Keratinocyte (primary cell): ENCODE measurements at regions not wholly inside any gene's neighbourhood (a gene's known extent, or its start where the extent isn't known, plus 50 kb on each side); places are given as distances from the start of the nearest gene placed in this dataset.

Experiments
- DNase-seq: peaks from one replicate; pipeline ENCODE4 v3.0.0-alpha.2; 2011; ENCODE audit warnings: low read depth, missing footprints, low spot score
- FAIRE-seq: peaks from 2 replicates; lab custom pipeline; 2011; peaks lifted over from hg19 to GRCh38; lab: Jason Lieb, UNC
- H2AFZ ChIP-seq: 2 replicates; pipeline ENCODE4 v1.6.0; 2012; ENCODE audit warnings: low read length, control low read depth, inconsistent platforms; ENCODE audit not compliant: control insufficient read depth
- H3K27ac ChIP-seq: 2 replicates; pipeline ENCODE4 v1.5.1; 2011; ENCODE audit warnings: low read length; ENCODE audit not compliant: control insufficient read depth, insufficient read depth
- H3K27me3 ChIP-seq: 3 replicates; pipeline ENCODE4 v1.6.0; 2011; ENCODE audit warnings: low read length; ENCODE audit not compliant: control insufficient read depth, insufficient read depth; ENCODE audit errors: extremely low read depth
- H3K36me3 ChIP-seq, 2 experiments: 2 replicates in 1 of 2; 3 replicates in 1 of 2; pipeline ENCODE4 v1.5.1; 2011; ENCODE audit warnings: low read length in 2 of 2, mild to moderate bottlenecking in 1 of 2; ENCODE audit not compliant: control insufficient read depth in 2 of 2, insufficient read depth in 2 of 2; ENCODE audit errors: extremely low read depth in 1 of 2
- H3K4me1 ChIP-seq: 3 replicates; pipeline ENCODE4 v1.5.1; 2011; ENCODE audit warnings: low read length; ENCODE audit not compliant: control insufficient read depth, insufficient read depth; ENCODE audit errors: extremely low read depth
- H3K4me2 ChIP-seq: 3 replicates; pipeline ENCODE4 v1.6.0; 2011; ENCODE audit warnings: low read depth, low read length; ENCODE audit not compliant: control insufficient read depth, insufficient read depth; ENCODE audit errors: extremely low read depth
- H3K4me3 ChIP-seq, 3 experiments: fragments of 200-600 bp in 1 of 3; sonication (generic) in 1 of 3; 2 replicates in 2 of 3; 3 replicates in 1 of 3; pipeline ENCODE4 v1.5.1; 2011 to 2016; ENCODE audit warnings: low read length in 3 of 3, mild to moderate bottlenecking in 3 of 3, control low read depth in 2 of 3, inconsistent platforms in 1 of 3, low read depth in 1 of 3, mixed read lengths in 1 of 3, mixed run types in 1 of 3, moderate library complexity in 1 of 3; ENCODE audit not compliant: control insufficient read depth in 2 of 3, insufficient read depth in 2 of 3; ENCODE audit errors: extremely low read depth in 1 of 3
- H3K79me2 ChIP-seq: 2 replicates; pipeline ENCODE4 v1.6.0; 2012; ENCODE audit warnings: low read length; ENCODE audit not compliant: control insufficient read depth, insufficient read depth
- H3K9ac ChIP-seq: 3 replicates; pipeline ENCODE4 v1.6.0; 2011; ENCODE audit warnings: low read length; ENCODE audit not compliant: control insufficient read depth, insufficient read depth; ENCODE audit errors: extremely low read depth
- H3K9me1 ChIP-seq: 3 replicates; pipeline ENCODE4 v1.6.0; 2011; ENCODE audit warnings: low read length; ENCODE audit not compliant: control insufficient read depth, insufficient read depth; ENCODE audit errors: extremely low read depth
- H3K9me3 ChIP-seq: 2 replicates; pipeline ENCODE4 v1.5.1; 2012; ENCODE audit warnings: low read depth, low read length; ENCODE audit not compliant: control insufficient read depth
- H4K20me1 ChIP-seq: 3 replicates; pipeline ENCODE4 v1.6.0; 2011; ENCODE audit warnings: low read length; ENCODE audit not compliant: control insufficient read depth, insufficient read depth; ENCODE audit errors: extremely low read depth
- EZH2 ChIP-seq: IDR thresholded peaks from one replicate; pipeline ENCODE4 v1.6.1; 2012; ENCODE audit warnings: inconsistent platforms, mild to moderate bottlenecking, low read length, moderate library complexity
- dilution Hi-C: fragments of 300-500 bp; cut with MboI; formaldehyde crosslinking; loops from one replicate; pipeline ENCODE4 v1.7.0; 2020; ENCODE audit warnings: low sequenced_read_pairs; ENCODE audit not compliant: extremely low pct_ligation_motif_present
- TF ChIP-seq, protein P1 (sequence below), 3 experiments: IDR thresholded peaks in 1 of 3; conservative IDR thresholded peaks in 1 of 3; optimal IDR thresholded peaks in 1 of 3; 2 replicates in 2 of 3; 3 replicates in 1 of 3; pipeline versions ENCODE3 to v1.5.1; 2011; ENCODE audit warnings: low read length in 3 of 3, mild to moderate bottlenecking in 3 of 3, moderate library complexity in 2 of 3, control low read depth in 1 of 3, inconsistent platforms in 1 of 3; ENCODE audit not compliant: insufficient read depth in 2 of 3; ENCODE audit errors: extremely low read depth in 1 of 3

DNA sequence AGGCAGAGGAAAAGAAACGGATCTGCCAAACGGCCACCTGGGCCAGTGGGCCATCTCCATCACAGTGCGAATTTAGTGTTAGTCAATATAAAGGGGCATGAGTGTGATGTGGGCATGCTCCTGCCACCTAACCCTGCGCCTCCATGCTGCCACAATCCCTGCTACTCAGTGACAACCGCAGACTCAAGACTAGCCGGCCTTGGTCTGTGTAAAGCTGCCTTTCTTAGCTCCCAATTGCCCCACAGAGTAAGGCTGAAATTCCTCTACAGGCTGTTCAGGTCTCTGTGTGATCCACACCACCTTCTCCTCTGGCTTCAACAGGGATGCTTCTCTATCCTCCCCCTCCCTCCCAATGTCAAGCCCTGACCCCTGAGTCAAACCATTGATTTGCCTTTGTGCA, 269.7 kb downstream of the XXYLT1 start:
- Histone ChIP-seq H3K79me2 (no peaks in the 10 kb centered on the region), H3K9me1 (no peaks in the 10 kb centered on the region), H3K4me3 (no peak overlapping the region), H3K27ac (no peak overlapping the region), H2AFZ (no peak overlapping the region), H3K4me1 (peaks cover 6% of the 10 kb centered on the region), H3K4me2 (no peak overlapping the region), H3K27me3 (peaks cover 14% of the 10 kb centered on the region), H3K9me3 (no peaks in the 10 kb centered on the region), H3K9ac (no peak overlapping the region), H4K20me1 (no peaks in the 10 kb centered on the region), H3K36me3 (no peaks in the 10 kb centered on the region)
- dilution Hi-C loops: no loop called here
- TF ChIP-seq, protein P1, sequence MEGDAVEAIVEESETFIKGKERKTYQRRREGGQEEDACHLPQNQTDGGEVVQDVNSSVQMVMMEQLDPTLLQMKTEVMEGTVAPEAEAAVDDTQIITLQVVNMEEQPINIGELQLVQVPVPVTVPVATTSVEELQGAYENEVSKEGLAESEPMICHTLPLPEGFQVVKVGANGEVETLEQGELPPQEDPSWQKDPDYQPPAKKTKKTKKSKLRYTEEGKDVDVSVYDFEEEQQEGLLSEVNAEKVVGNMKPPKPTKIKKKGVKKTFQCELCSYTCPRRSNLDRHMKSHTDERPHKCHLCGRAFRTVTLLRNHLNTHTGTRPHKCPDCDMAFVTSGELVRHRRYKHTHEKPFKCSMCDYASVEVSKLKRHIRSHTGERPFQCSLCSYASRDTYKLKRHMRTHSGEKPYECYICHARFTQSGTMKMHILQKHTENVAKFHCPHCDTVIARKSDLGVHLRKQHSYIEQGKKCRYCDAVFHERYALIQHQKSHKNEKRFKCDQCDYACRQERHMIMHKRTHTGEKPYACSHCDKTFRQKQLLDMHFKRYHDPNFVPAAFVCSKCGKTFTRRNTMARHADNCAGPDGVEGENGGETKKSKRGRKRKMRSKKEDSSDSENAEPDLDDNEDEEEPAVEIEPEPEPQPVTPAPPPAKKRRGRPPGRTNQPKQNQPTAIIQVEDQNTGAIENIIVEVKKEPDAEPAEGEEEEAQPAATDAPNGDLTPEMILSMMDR (optimal IDR thresholded peaks at IDR 0.05 in 1 of 3, IDR thresholded peaks at IDR 0.05 in 1 of 3, conservative IDR thresholded peaks at IDR 0.05 in 1 of 3; ENCODE audit: extremely low read depth in 1 of 3, insufficient read depth in 2 of 3, low read length in 3 of 3): no peak
- TF ChIP-seq EZH2: no peak
- no peak for FAIRE-seq
- DNase-seq: no peak

DNA sequence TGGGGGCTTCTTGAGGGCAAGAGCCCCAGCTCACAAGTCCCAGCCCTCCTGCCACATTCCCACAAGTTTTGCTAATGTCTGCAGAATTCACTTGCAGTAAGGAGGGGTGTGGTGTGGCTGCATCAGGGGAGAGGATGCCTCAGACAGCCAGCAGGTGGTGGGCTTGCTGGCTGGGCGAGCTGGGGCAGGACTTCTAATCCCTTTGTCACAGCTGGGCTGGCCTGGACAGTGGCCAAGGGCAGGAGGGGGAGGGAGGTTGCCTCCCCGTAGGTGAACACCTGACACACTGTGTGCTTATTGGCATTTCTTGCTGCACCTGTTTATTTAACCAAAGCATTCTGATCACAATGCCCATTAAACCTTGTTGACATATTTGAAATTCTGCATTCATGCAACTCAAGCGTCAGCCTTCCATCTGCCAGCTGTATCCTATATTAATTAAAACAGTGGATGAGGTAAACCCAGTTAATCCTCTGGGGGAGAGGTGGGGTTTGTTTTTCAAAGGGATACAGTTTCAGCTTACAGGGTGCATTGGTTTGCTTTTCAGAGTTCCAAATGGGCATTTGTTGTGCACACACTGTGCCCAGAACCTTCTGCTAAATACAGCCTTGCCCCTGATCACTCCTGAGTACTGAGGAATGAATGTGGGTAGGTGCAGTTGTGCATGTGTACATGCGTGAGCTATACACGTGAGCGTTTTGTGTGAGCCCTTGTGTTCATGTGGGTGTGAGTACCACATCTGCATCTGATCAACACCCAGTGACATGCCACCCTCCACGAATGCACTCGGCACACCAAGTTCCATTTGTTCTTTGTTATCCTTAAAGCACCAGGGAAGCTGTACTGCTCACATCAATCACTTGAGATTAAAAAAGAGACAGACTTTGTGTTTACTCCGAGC, 268.7 kb downstream of the XXYLT1 start:
- H4K20me1 ChIP-seq: no peaks in the 10 kb centered on the region
- no peaks in the 10 kb centered on the region for H3K79me2 ChIP-seq
- H2AFZ ChIP-seq: no peak overlapping the region
- no peak overlapping the region for H3K4me3 ChIP-seq
- peaks cover 6% of the 10 kb centered on the region for H3K4me1 ChIP-seq
- no peak overlapping the region for H3K4me2 ChIP-seq
- H3K27ac ChIP-seq: no peak overlapping the region
- no peak for TF ChIP-seq EZH2
- TF ChIP-seq, protein P1 (optimal IDR thresholded peaks at IDR 0.05 in 1 of 3, IDR thresholded peaks at IDR 0.05 in 1 of 3, conservative IDR thresholded peaks at IDR 0.05 in 1 of 3; ENCODE audit: extremely low read depth in 1 of 3, insufficient read depth in 2 of 3, low read length in 3 of 3): peak; percentile 63 to 83 (median 71)
- no peaks in the 10 kb centered on the region for H3K9me1 ChIP-seq
- DNase-seq (peak; percentile 15), FAIRE-seq (no peak)
- H3K9ac ChIP-seq: no peak overlapping the region
- H3K27me3 ChIP-seq: peaks cover 16% of the 10 kb centered on the region
- no peaks in the 10 kb centered on the region for H3K36me3 ChIP-seq
- dilution Hi-C loops: no loop called here
- H3K9me3 ChIP-seq: no peaks in the 10 kb centered on the region
